ENCODE measurements at regions not wholly inside any gene's neighbourhood (a gene's known extent, or its start where the extent isn't known, plus 50 kb on each side); places are given as distances from the start of the nearest gene placed in this dataset.

DNA sequence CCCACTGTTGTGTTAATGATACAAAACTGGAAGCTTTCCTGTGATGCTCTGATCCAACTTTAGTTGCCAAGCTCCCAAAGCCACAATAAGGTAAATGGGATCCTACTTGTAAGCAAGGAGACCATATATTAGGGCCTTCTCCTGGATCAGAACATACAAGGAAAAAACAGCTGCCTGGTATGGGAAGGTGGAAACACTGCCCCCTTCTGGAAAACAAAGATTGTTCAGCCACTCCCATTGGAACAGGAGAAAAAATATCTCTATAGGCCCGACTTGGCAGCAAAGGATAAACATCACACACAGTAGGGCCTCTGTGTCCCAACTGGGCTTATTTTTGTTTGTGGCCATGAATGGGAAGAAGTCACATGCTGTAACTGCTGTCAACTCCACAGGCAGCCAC lies 166.5 kb downstream of the TBX22 start:
- no peak for DNase-seq (ENCODE audit: insufficient read length, low spot score)
- no peak for TF ChIP-seq CTCF (IDR thresholded peaks at IDR 0.05; ENCODE audit: insufficient read depth, missing control alignments)

GRCh38 chrX:80184854-80185253 lies 170.3 kb downstream of the TBX22 start:
- no peak for TF ChIP-seq CTCF (IDR thresholded peaks at IDR 0.05; ENCODE audit: insufficient read depth, missing control alignments)
- no peak for DNase-seq (ENCODE audit: insufficient read length, low spot score)
- FAIRE-seq = no peak

More for the DNA sequence above, 166.5 kb downstream of the TBX22 start:
- FAIRE-seq = no peak

GRCh38 chrX:80206647-80207046 lies 192.1 kb downstream of the TBX22 start:
- FAIRE-seq = no peak
- no peak for TF ChIP-seq CTCF (IDR thresholded peaks at IDR 0.05; ENCODE audit: insufficient read depth, missing control alignments)
- DNase-seq (ENCODE audit: insufficient read length, low spot score) = no peak

- DNase-seq (ENCODE audit: insufficient read length, low spot score) (no peak), FAIRE-seq (no peak)
- TF ChIP-seq CTCF (IDR thresholded peaks at IDR 0.05; ENCODE audit: insufficient read depth, missing control alignments) = no peak
Observed at GRCh38 chrX:80207327-80207726, 192.8 kb downstream of the TBX22 start.

DNA sequence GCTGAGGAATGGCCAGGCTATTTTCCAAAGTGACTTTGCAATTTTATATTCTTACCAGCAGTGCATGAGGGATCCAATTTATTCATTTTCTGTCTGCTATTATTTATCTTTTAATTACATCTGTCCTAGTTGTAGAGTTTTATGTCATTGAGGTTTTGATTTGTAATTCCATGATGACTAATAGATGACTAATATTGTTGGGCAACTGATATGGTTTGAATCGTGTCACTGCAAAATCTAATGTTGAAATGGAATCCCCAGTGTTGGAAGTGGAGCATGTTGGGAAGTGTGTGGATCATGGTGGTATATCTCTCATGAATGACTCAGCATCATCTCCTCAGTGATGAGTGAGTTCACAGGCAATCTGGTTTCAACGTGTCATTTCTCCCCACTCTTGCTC lies 201.5 kb downstream of the TBX22 start:
- DNase-seq (ENCODE audit: insufficient read length, low spot score) (no peak), FAIRE-seq (no peak)
- TF ChIP-seq CTCF (IDR thresholded peaks at IDR 0.05; ENCODE audit: insufficient read depth, missing control alignments) = no peak

- FAIRE-seq = no peak
- no peak for DNase-seq (ENCODE audit: insufficient read length, low spot score)
- TF ChIP-seq CTCF (IDR thresholded peaks at IDR 0.05; ENCODE audit: insufficient read depth, missing control alignments) = no peak
Observed at GRCh38 chrX:80223982-80224579, 196.2 kb upstream of the TENT5D start.

DNA sequence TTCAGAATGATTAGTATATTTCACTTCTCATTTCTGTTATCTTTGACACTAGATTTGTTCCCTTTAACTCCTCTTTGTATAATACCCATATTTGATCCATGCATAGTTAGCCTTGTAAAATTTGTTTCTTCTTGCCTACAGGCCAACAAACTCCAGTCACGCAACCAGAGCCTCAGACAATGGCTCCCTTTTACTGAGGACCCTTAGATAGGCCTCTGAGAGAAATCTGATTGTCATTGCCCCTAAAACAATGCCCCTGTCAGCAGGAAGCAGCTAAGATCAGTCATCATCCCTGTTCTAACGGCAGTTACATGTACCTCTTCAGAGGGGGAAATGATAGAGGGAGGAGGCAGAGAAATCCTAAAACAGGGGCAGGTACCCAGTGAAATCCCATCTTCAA lies 190.6 kb upstream of the TENT5D start:
- no peak for TF ChIP-seq CTCF (IDR thresholded peaks at IDR 0.05; ENCODE audit: insufficient read depth, missing control alignments)
- FAIRE-seq (no peak), DNase-seq (ENCODE audit: insufficient read length, low spot score) (no peak)
